Urinary bladder (tissue), 3 donors: ENCODE measurements at regions not wholly inside any gene's neighbourhood (a gene's known extent, or its start where the extent isn't known, plus 50 kb on each side); places are given as distances from the start of the nearest gene placed in this dataset.
A peak's percentile ranks its signal among the peaks of the same experiment; 100 is the strongest.
"Not testable (repeated sequence)": the region's sequence is repeated elsewhere in the genome, so short reads cannot be mapped to it uniquely, and the experiment has no call there.

Experiments used
- DNase-seq: peaks from one replicate; pipeline ENCODE4 v3.0.0-alpha.2; 2015; ENCODE audit errors: extremely low spot score
- H3K27ac ChIP-seq: one replicate; pipeline ENCODE4 v1.5.1; 2013; ENCODE audit warnings: low read depth, mild to moderate bottlenecking, moderate library complexity
- H3K36me3 ChIP-seq: one replicate; pipeline ENCODE4 v1.6.1; 2013; ENCODE audit warnings: mild to moderate bottlenecking, moderate library complexity; ENCODE audit not compliant: insufficient read depth
- H3K4me1 ChIP-seq: one replicate; pipeline ENCODE4 v1.6.1; 2013; ENCODE audit warnings: mild to moderate bottlenecking, moderate library complexity; ENCODE audit not compliant: insufficient read depth
- H3K4me3 ChIP-seq: one replicate; pipeline ENCODE4 v1.5.1; 2013; ENCODE audit warnings: low read depth, low read length
- WGBS: extraction: QIAGEN DNeasy Blood & Tissue Kit; methylation state at CpG from one replicate; pipeline ENCODE4 v1.1.7; 2013; 5-methylcytosine and 5-hydroxymethylcytosine counted together
- donor health status: healthy with polysubstance abuse.
- donor health status: healthy.

DNA sequence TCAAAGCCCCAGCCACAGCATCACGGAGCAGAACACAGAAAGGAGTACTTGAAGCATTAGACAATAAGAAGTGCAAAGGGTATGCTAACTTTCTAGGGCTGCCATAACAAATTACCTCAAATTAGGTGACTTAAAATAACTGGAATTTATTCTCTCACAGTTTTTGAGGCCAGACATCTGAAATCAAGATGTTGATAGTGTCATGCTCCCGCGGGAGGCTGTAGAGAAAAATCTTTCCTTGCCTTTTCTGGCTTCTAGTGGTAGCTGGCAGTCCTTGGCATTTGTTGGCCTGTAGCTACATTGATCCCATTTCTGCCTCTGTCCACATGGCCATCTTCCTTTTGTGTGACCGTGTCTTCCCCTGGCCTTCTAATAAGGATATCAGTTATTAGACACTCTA lies 51.9 kb upstream of the SPDL1 start:
- H3K4me3 ChIP-seq: no peak overlapping the region
- H3K4me1 ChIP-seq: no peaks in the 10 kb centered on the region
- no peak overlapping the region for H3K27ac ChIP-seq
- no peaks in the 10 kb centered on the region for H3K36me3 ChIP-seq
- no peak for DNase-seq
- 92% methylated on average over 4 of the region's 4 CpGs for WGBS

DNA sequence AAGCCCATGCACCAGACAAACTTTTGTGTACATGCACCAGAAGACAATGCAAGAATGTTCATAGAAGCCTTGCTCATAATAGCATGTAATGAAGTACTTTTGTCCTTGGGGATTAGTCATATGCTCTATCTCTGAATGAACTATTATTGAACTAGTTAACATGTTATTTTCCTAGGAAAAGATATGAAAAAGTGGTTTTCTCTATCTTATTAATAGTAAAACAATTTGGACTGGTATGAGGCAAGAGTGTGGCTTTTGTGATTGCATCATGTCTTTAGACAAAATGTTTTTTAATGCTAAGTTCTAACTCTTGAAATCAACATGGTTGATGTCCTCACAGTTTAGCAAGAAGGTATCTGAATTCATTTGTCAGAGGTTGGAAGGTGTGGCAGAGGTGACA lies 55.7 kb upstream of the SPDL1 start:
- Histone ChIP-seq H3K36me3 (no peaks in the 10 kb centered on the region), H3K4me3 (no peak overlapping the region), H3K4me1 (no peaks in the 10 kb centered on the region), H3K27ac (no peak overlapping the region)
- DNase-seq: no peak

DNA sequence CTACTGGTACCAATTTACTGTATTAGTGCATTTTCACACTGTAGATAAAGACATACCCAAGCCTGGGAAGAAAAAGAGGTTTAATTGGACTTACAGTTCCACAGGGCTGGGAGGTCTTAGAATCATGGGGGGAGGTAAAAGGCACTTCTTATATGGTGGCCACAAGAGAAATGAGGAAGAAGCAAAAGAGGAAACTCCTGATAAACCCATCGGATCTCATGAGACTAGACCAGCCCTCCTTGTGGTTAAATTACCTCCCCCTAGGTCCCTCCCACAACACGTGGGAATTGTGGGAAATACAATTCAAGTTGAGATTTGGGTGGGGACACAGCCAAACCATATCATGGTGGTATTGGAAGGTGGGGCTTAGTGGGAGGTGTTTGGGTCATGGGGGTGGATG lies 56.5 kb upstream of the SPDL1 start:
- Histone ChIP-seq H3K27ac (no peak overlapping the region), H3K4me1 (no peaks in the 10 kb centered on the region), H3K4me3 (no peak overlapping the region), H3K36me3 (no peaks in the 10 kb centered on the region)
- DNase-seq: no peak
- WGBS: 81% methylated on average over 2 of the region's 2 CpGs

DNA sequence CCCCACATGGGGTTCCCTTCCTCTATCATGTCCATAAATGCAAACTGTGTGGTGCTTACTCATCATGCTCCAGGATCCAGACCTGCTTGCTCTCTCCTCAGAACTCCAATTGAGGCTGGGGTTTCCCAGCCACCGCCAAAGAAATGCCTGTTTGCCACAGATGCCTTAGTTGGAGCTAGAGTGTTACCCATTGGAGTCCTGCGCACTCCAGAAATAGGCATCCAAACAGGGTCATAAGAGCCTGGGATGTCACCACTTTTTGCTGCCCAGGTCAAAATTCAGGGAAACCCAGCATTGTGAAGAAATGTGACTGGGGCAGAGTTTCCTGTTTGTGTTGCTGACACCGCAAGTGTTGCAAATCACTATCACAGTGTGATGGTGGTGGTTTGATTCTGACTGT lies 60.7 kb upstream of the SPDL1 start:
- 91% methylated on average over 3 of the region's 3 CpGs for WGBS
- no peaks in the 10 kb centered on the region for H3K4me1 ChIP-seq
- no peak overlapping the region for H3K4me3 ChIP-seq

DNA sequence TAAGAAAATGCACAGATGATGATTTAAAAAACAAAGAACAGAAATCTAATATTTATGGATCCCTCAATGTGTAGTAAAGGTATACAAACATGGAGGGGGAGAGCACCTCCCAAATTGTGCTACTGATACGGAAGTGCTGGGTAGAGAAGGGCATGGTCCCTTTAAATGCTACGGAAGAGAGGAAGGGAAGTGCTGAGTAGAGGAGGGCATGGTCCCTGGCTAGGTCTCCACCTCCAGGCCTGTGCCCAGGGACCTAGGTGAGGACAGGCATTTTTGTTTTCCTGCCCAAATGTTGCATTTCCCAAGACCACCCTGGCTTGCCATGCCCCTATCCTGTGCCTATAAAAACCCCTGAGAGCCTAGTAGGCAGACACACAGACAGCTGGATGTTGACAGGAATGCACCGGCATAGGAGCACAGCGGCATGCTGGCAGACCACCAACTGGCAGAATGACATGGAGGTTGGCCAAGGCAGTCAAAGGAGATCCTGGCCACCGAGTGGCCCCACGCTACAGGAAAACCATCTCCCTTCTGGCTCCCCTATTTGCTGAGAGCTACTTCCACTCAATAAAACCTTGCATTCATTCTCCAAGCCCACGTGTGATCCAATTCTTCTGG lies 62.1 kb upstream of the SPDL1 start:
- WGBS: 29% methylated on average over 7 of the region's 7 CpGs
- DNase-seq: no peak

More for the DNA sequence above, 60.7 kb upstream of the SPDL1 start:
- H3K27ac ChIP-seq: no peak overlapping the region
- no peaks in the 10 kb centered on the region for H3K36me3 ChIP-seq
- DNase-seq: no peak

DNA sequence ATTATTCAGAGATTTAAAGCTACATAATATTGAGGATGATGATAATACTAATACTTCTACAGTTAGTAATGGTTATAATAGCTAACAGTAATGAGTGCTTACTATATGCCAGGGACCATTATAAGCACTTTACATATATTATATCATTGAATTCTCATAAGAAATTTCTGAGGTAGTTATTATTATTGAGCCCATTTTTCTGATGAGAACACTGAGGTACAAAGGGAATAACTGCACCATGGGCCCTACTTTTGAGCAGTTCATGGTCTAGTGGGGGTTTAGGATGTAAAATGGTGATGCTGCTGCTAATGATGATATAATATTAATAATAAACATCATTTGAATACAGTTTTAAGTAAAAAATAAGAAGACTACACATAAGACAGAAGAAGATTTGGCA lies 64.2 kb upstream of the SPDL1 start:
- H3K27ac ChIP-seq: no peak overlapping the region
- no peak overlapping the region for H3K4me3 ChIP-seq
- DNase-seq: no peak
- H3K36me3 ChIP-seq: no peaks in the 10 kb centered on the region
- H3K4me1 ChIP-seq: no peaks in the 10 kb centered on the region

More for the DNA sequence above, 62.1 kb upstream of the SPDL1 start:
- Histone ChIP-seq H3K27ac (no peak overlapping the region), H3K36me3 (no peaks in the 10 kb centered on the region), H3K4me1 (no peaks in the 10 kb centered on the region), H3K4me3 (no peak overlapping the region)

DNA sequence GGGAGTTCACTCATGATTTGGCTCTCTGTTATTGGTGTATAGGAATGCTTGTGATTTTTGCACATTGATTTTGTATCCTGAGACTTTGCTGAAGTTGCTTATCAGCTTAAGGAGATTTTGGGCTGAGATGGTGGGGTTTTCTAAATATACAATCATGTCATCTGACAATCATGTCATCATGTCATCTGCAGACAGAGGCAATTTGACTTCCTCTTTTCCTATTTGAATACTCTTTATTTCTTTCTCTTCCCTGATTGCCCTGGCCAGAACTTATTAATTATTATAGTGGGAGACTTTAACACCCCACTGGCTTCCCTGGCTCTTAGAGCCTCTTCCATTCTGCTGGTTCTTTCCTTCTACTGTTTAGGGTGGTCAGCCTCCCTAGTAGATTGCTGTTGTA lies 64.8 kb upstream of the SPDL1 start:
- H3K4me1 ChIP-seq, H3K4me3 ChIP-seq, H3K27ac ChIP-seq, DNase-seq, H3K36me3 ChIP-seq: not testable (repeated sequence)

DNA sequence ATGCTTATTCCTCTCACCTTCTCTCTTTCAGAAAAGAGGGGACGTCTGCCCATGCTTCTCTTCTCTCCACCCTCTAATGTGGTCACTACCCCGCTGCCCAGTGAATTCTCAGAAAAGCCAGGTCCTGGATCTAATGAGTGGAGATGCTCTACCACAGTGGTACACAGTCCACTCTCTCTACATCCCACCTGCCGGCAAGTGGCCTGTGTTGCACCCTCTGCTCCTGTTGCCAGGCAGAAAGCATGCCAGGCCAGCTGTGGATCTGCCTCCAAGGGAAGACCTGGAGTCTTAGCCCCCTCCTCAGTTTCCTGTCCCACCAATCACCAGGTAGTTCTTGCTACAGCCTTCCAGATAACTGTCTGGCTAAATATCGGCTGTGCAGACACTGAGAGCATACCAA lies 71.2 kb upstream of the SPDL1 start:
- no peak for DNase-seq
- Histone ChIP-seq H3K4me1 (no peaks in the 10 kb centered on the region), H3K27ac (no peak overlapping the region), H3K4me3 (no peak overlapping the region), H3K36me3 (no peaks in the 10 kb centered on the region)
- 87% methylated on average over 4 of the region's 4 CpGs for WGBS

DNA sequence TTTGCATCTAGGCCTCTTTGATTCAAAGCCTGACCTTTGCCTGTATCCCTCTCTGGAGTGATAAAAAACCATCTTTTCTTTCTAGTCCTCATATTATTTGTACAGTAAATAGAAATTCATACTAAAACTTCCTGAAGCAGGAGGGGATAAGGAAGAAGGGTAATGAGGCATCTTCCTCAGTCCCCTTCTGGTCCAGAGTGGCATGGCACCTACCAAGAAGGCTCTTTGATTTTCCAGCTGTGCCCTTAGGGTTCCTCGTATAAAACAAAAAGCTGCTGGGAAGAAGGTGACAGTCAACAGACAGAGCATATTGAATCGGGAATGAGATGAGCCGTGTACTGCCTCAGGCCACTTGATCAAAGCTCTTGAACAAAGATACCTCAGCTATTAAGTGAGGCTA lies 71.9 kb upstream of the SPDL1 start:
- WGBS: 58% methylated on average over 3 of the region's 3 CpGs
- no peak for DNase-seq
- Histone ChIP-seq H3K36me3 (no peaks in the 10 kb centered on the region), H3K4me3 (no peak overlapping the region), H3K27ac (no peak overlapping the region), H3K4me1 (no peaks in the 10 kb centered on the region)

DNA sequence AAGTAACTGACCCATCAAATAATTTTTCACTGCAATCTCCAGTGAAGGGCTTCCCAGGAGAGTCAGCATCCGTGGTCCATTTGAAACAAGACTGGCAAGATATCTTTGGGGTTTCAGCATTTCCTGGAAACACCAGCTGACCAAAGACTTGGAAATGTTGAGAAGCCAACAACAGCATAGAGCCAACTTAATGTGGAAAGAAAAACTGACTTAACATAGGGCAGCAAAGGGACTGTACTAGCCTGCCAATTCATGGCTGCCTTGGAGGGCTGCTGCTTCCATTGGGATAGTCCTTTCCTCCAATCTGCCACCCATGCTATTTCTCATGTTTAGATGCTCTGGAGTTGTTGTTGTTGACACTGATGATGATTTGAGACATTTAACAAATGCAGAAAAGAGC lies 76.5 kb upstream of the SPDL1 start:
- no peak overlapping the region for H3K27ac ChIP-seq
- H3K4me3 ChIP-seq: no peak overlapping the region
- WGBS: 69% methylated on average over 1 of the region's 1 CpG
- no peaks in the 10 kb centered on the region for H3K36me3 ChIP-seq
- no peaks in the 10 kb centered on the region for H3K4me1 ChIP-seq
- DNase-seq: no peak

DNA sequence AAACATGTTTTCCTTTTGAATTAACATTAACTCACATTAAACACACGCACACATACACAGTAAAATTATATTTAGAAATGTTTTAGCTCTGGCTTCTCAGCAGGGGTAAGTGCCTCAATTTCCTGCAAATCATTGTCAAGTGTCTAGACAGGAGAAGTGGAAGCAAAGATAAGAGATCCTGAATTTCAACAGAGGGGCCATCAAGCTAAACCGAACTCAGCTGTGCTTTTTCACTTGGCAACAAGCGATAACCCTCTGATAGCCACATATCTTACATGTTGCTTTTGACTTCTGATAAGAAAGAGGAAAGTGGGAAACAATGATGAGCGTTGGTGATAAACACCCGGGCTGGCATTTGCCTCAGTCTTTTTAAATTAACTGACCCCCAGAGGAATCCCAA lies 79.7 kb upstream of the SPDL1 start:
- WGBS: 55% methylated on average over 5 of the region's 5 CpGs

DNA sequence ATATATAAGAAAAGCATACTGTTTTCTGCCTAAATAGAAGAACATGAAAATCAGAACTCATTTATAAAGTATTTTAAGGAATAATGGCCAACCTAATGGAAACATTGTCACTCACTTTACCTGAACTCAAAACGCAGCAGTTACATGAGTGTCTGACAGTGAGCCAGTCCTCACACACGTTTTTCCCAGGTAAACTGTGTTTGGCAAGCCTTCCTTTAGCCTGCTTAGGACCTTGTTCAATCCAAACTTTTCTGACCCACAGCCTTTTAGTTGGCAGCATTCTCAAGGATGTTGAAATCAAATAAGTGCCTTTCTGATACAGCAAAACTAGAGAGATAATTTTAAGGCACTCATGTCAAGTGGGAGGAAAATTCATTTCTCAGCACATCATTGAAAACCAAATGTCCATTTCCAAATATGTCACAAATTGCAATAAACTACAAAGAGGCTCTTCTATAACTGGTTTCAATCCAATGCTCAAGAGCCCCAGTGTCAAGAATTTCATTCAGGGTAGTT lies 83.5 kb upstream of the SPDL1 start:
- H3K4me1 ChIP-seq: no peaks in the 10 kb centered on the region
- 65% methylated on average over 2 of the region's 2 CpGs for WGBS
- no peak for DNase-seq

More for the DNA sequence above, 79.7 kb upstream of the SPDL1 start:
- H3K4me1 ChIP-seq: no peaks in the 10 kb centered on the region
- no peaks in the 10 kb centered on the region for H3K36me3 ChIP-seq
- H3K4me3 ChIP-seq: no peak overlapping the region
- H3K27ac ChIP-seq: no peak overlapping the region
- peak; percentile 5 for DNase-seq

DNA sequence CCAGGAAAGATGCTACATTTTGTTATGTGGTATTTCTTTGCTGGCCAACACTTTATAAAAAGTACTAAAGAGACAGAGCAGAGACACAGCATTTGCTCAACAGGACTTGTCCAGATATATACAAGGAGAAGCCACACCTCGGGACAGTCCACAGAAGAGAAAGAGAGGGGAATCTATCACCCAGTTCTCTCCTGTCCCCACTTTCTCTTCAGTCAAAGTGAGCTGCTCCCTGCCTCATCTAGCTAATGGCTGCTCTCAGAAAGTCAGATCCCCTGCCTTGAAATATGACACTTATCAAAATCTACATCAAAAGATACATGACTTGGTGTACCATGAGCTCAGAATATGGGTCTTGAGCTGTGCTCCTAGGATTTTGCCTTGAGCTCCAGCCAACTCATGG lies 86.7 kb upstream of the SPDL1 start:
- DNase-seq: no peak
- no peaks in the 10 kb centered on the region for H3K36me3 ChIP-seq
- no peak overlapping the region for H3K4me3 ChIP-seq
- H3K4me1 ChIP-seq: no peaks in the 10 kb centered on the region
- no peak overlapping the region for H3K27ac ChIP-seq
- 85% methylated on average over 1 of the region's 1 CpG for WGBS

More for the DNA sequence above, 83.5 kb upstream of the SPDL1 start:
- H3K27ac ChIP-seq: no peak overlapping the region
- H3K4me3 ChIP-seq: no peak overlapping the region
- H3K36me3 ChIP-seq: no peaks in the 10 kb centered on the region

DNA sequence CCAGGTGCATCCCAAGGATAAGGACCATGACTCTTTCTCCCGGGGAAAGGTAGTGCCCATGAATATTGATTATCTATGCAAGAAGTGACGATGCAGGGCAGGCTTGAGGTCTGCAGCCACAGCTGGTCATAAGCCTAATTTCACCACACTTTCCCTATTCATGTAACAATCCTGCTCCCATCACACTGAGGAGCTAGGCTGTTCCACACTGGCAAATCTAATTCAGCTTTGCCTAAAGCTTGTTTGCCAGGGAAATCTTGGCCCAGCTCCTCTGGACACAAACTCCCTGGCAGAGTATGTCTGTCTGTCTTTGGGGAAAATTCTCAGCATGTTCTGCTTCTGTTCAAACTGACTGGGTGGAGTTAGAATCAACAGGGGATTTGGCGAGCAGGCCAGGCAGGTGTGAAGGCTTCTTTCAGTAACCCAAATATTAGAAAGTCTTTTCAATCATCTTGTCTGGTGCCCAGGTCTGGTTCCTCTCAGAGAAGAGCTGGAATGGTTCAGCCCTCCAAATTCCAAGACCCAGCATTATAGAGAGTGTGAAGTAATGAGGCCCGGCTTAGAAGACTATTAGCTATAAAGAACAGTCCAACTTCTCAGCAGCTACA lies 88.5 kb upstream of the SPDL1 start:
- Histone ChIP-seq H3K27ac (no peak overlapping the region), H3K4me1 (no peaks in the 10 kb centered on the region), H3K36me3 (no peaks in the 10 kb centered on the region), H3K4me3 (no peak overlapping the region)
- 62% methylated on average over 4 of the region's 4 CpGs for WGBS
- DNase-seq: no peak
